Umbilical cord (tissue), 1 donor: ENCODE measurements at regions not wholly inside any gene's neighbourhood (a gene's known extent, or its start where the extent isn't known, plus 50 kb on each side); places are given as distances from the start of the nearest gene placed in this dataset.

ENCODE experiments used
- DNase-seq: peaks from one replicate; pipeline ENCODE4 v3.0.0-alpha.2; 2015; ENCODE audit warnings: low spot score

GRCh38 chr3:83738202-83738601, 1220.6 kb upstream of the CADM2 start:
- DNase-seq = no peak

GRCh38 chr3:83740504-83740903, 1218.3 kb upstream of the CADM2 start:
- no peak for DNase-seq

- DNase-seq = no peak
Measured at GRCh38 chr3:83765956-83766355, 1192.8 kb upstream of the CADM2 start.

GRCh38 chr3:83769791-83770663, 1188.8 kb upstream of the CADM2 start:
- no peak for DNase-seq

GRCh38 chr3:83770664-83771402, 1188.0 kb upstream of the CADM2 start:
- no peak for DNase-seq

- DNase-seq = no peak
Measured at GRCh38 chr3:83802801-83803200, 1156.0 kb upstream of the CADM2 start.

- no peak for DNase-seq
Measured at GRCh38 chr3:83807511-83807910, 1151.3 kb upstream of the CADM2 start.

GRCh38 chr3:83813176-83813575, 1145.6 kb upstream of the CADM2 start:
- DNase-seq = no peak

GRCh38 chr3:83816653-83817052, 1142.1 kb upstream of the CADM2 start:
- DNase-seq = no peak

GRCh38 chr3:83821506-83821905, 1137.3 kb upstream of the CADM2 start:
- DNase-seq = no peak

GRCh38 chr3:83823095-83823494, 1135.7 kb upstream of the CADM2 start:
- no peak for DNase-seq

- no peak for DNase-seq
Measured at GRCh38 chr3:83835040-83835439, 1123.7 kb upstream of the CADM2 start.

GRCh38 chr3:83842511-83842910, 1116.3 kb upstream of the CADM2 start:
- no peak for DNase-seq

- no peak for DNase-seq
Measured at GRCh38 chr3:83843716-83844115, 1115.1 kb upstream of the CADM2 start.

GRCh38 chr3:83849106-83849730, 1109.6 kb upstream of the CADM2 start:
- no peak for DNase-seq

GRCh38 chr3:83863380-83863779, 1095.4 kb upstream of the CADM2 start:
- no peak for DNase-seq

- no peak for DNase-seq
Measured at GRCh38 chr3:83868909-83869567, 1089.8 kb upstream of the CADM2 start.

- no peak for DNase-seq
Measured at GRCh38 chr3:83873550-83873949, 1085.2 kb upstream of the CADM2 start.

GRCh38 chr3:83877910-83878309, 1080.9 kb upstream of the CADM2 start:
- no peak for DNase-seq

- DNase-seq = no peak
Measured at GRCh38 chr3:83882701-83883100, 1076.1 kb upstream of the CADM2 start.

- DNase-seq = no peak
Measured at GRCh38 chr3:83890039-83890762, 1068.6 kb upstream of the CADM2 start.
